ENCODE measurements at regions not wholly inside any gene's neighbourhood (a gene's known extent, or its start where the extent isn't known, plus 50 kb on each side); places are given as distances from the start of the nearest gene placed in this dataset.

GRCh38 chr9:85292261-85292660 lies 449.5 kb downstream of the AGTPBP1 start:
- TF ChIP-seq ZNF561 (tag by site-specific recombination; IDR thresholded peaks at IDR 0.05; ENCODE audit: borderline replicate concordance) (no peak), CTCF (tag by site-specific recombination; IDR thresholded peaks at IDR 0.05) (no peak), ZNF274 (IDR thresholded peaks at IDR 0.05; ENCODE audit: low read length) (no peak), ZNF274 (tag by site-specific recombination; IDR thresholded peaks at IDR 0.05; ENCODE audit: borderline replicate concordance) (no peak), ZBTB10 (tag by site-specific recombination; IDR thresholded peaks at IDR 0.05) (no peak), REPIN1 (tag by site-specific recombination; IDR thresholded peaks at IDR 0.05; ENCODE audit: low read depth) (no peak), ZNF670 (tag by site-specific recombination; IDR thresholded peaks at IDR 0.05; ENCODE audit: low read depth) (no peak), YY1 (tag by site-specific recombination; IDR thresholded peaks at IDR 0.05) (no peak), BCL11B (tag by site-specific recombination; IDR thresholded peaks at IDR 0.05; ENCODE audit: low read depth) (no peak), ZFP41 (tag by site-specific recombination; IDR thresholded peaks at IDR 0.05; ENCODE audit: borderline replicate concordance) (no peak), ZNF302 (tag by site-specific recombination; IDR thresholded peaks at IDR 0.05; ENCODE audit: low read depth) (no peak), ZSCAN16 (tag by site-specific recombination; IDR thresholded peaks at IDR 0.05) (no peak), ZNF37A (tag by site-specific recombination; IDR thresholded peaks at IDR 0.05) (no peak)
